K562 (cell line): ENCODE measurements at regions not wholly inside any gene's neighbourhood (a gene's known extent, or its start where the extent isn't known, plus 50 kb on each side); places are given as distances from the start of the nearest gene placed in this dataset.

ENCODE experiments used
- ADNP ChIP-seq: fragments of 200-800 bp; sonication (Bioruptor generic); IDR thresholded peaks from 2 replicates; pipeline ENCODE4 v1.6.1; 2016; ENCODE audit warnings: missing genetic modification characterization, missing compliant biosample characterization
- CHD1 ChIP-seq: fragments of 200-600 bp; sonication (generic); IDR thresholded peaks from one replicate; pipeline ENCODE4 v1.6.1; 2012; ENCODE audit warnings: mild to moderate bottlenecking, moderate library complexity, low read length, inconsistent platforms
- JUND ChIP-seq, 2 experiments: IDR thresholded peaks; 2 replicates in 1 of 2; 3 replicates in 1 of 2; pipeline ENCODE4 v1.6.1; 2011; ENCODE audit warnings: borderline replicate concordance in 2 of 2, low read depth in 2 of 2, low read length in 2 of 2, improper control_type of control experiment in 1 of 2, missing biosample characterization in 1 of 2, missing genetic modification characterization in 1 of 2, missing genetic modification reagents in 1 of 2
- NBN ChIP-seq: fragments of 450-650 bp; IDR thresholded peaks from 2 replicates; pipeline ENCODE4 v1.6.1; 2016; ENCODE audit warnings: low read depth, mild to moderate bottlenecking
- NCOA2 ChIP-seq, 2 experiments: fragments of 450-650 bp; IDR thresholded peaks; 2 replicates each; pipeline ENCODE4 v1.6.1; 2018; ENCODE audit warnings: mild to moderate bottlenecking in 2 of 2, moderate library complexity in 1 of 2; ENCODE audit not compliant: partially characterized antibody in 2 of 2
- PHF8 ChIP-seq: fragments of 200-600 bp; sonication (generic); IDR thresholded peaks from 2 replicates; pipeline ENCODE4 v1.6.1; 2012; ENCODE audit warnings: mixed run types, mild to moderate bottlenecking, inconsistent platforms, low read length, moderate library complexity, borderline replicate concordance
- PML ChIP-seq: IDR thresholded peaks from 2 replicates; pipeline ENCODE4 v1.6.1; 2012; ENCODE audit warnings: low read length, inconsistent platforms
- ZNF507 ChIP-seq: conservative IDR thresholded peaks from 2 replicates; pipeline ENCODE4 v1.6.1; 2017; ENCODE audit warnings: missing genetic modification characterization, missing compliant biosample characterization
- TF ChIP-seq, protein P1 (sequence below), 3 experiments: IDR thresholded peaks in 2 of 3; conservative IDR thresholded peaks in 1 of 3; 2 replicates each; pipeline ENCODE4 v1.5.1; 2011 to 2012; ENCODE audit warnings: low read length in 3 of 3, mild to moderate bottlenecking in 3 of 3, control low read depth in 2 of 3, improper control_type of control experiment in 1 of 3, inconsistent platforms in 1 of 3, low read depth in 1 of 3, mixed read lengths in 1 of 3, moderate library complexity in 1 of 3; ENCODE audit not compliant: insufficient read depth in 2 of 3

DNA sequence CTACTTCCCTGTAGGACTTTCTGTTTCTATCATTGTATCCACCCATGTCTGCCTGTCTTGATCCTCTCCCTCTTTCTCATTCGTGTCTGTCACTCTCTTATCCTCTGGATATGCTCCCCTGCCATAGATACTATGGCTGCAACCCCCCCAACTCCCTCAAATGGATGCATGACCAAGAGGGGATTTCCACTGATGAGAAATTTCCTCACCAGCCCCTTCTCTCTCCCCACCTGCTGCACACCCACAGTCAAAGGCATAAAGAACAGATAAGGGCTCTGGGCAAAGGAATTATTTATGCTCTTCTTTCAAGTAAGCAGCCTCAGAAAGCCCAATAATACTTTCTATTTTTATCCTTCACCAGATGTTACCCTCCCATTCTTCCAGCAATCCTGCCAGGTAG is 121.3 kb downstream of the FOXI3 start:
- TF ChIP-seq PHF8: no peak
- TF ChIP-seq CHD1: no peak
- no peak for TF ChIP-seq PML
- no peak for TF ChIP-seq NBN
- TF ChIP-seq NCOA2 (IDR thresholded peaks at IDR 0.05; ENCODE audit: partially characterized antibody in 2 of 2): no peak
- TF ChIP-seq, protein P1, sequence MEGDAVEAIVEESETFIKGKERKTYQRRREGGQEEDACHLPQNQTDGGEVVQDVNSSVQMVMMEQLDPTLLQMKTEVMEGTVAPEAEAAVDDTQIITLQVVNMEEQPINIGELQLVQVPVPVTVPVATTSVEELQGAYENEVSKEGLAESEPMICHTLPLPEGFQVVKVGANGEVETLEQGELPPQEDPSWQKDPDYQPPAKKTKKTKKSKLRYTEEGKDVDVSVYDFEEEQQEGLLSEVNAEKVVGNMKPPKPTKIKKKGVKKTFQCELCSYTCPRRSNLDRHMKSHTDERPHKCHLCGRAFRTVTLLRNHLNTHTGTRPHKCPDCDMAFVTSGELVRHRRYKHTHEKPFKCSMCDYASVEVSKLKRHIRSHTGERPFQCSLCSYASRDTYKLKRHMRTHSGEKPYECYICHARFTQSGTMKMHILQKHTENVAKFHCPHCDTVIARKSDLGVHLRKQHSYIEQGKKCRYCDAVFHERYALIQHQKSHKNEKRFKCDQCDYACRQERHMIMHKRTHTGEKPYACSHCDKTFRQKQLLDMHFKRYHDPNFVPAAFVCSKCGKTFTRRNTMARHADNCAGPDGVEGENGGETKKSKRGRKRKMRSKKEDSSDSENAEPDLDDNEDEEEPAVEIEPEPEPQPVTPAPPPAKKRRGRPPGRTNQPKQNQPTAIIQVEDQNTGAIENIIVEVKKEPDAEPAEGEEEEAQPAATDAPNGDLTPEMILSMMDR (IDR thresholded peaks at IDR 0.05 in 2 of 3, conservative IDR thresholded peaks at IDR 0.05 in 1 of 3; ENCODE audit: insufficient read depth in 2 of 3, low read depth in 1 of 3, low read length in 3 of 3): no peak
- TF ChIP-seq ADNP: no peak
- TF ChIP-seq JUND (IDR thresholded peaks at IDR 0.05; ENCODE audit: borderline replicate concordance, low read depth, low read length): no peak
- no peak for TF ChIP-seq JUND (tag; IDR thresholded peaks at IDR 0.05; ENCODE audit: borderline replicate concordance, low read depth, low read length)
- TF ChIP-seq ZNF507 (tag): no peak
